GM06990 (cell line): ENCODE measurements at regions not wholly inside any gene's neighbourhood (a gene's known extent, or its start where the extent isn't known, plus 50 kb on each side); places are given as distances from the start of the nearest gene placed in this dataset.

Experiments used
- DNase-seq: peaks from one replicate; pipeline ENCODE4 v3.0.0-alpha.2; 2011; ENCODE audit not compliant: insufficient read length; ENCODE audit errors: extremely low read depth
- H3K27me3 ChIP-seq: replicated peaks from 2 replicates; pipeline ENCODE4 v1.6.0; 2011; ENCODE audit warnings: low read length; ENCODE audit not compliant: control insufficient read depth, insufficient read depth
- H3K36me3 ChIP-seq: 2 replicates; pipeline ENCODE4 v1.5.1; 2011; ENCODE audit warnings: low read length; ENCODE audit not compliant: control insufficient read depth, insufficient read depth
- H3K4me3 ChIP-seq: replicated peaks from 2 replicates; pipeline ENCODE4 v1.5.1; 2011; ENCODE audit warnings: low read depth, mild to moderate bottlenecking, control low read depth, low read length
- TF ChIP-seq, protein P1 (sequence below): IDR thresholded peaks from 2 replicates; pipeline ENCODE4 v1.5.1; 2011; ENCODE audit warnings: low read length, control low read depth, mild to moderate bottlenecking, inconsistent platforms; ENCODE audit not compliant: insufficient read depth, poor library complexity, severe bottlenecking

DNA sequence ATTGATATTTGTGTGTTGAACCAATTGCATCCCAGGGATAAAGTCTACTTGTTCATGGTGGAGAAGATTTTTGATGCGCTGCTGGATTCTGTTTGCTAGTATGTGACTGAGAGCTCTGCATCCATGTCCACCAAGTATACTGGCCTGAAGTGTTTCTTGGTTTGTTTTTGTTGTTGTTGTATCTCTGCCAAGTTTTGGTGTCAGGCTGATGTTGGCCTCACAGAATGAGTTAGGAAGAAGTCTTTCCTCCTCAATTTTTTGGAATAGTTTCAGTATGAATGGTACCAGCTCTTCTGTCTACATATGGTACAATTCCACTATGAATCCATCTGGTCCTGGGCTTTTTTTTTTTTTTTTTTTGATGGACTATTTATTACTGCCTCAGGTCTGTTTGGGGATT is 50.9 kb upstream of the OSTN start:
- DNase-seq: no peak
- TF ChIP-seq, protein P1, sequence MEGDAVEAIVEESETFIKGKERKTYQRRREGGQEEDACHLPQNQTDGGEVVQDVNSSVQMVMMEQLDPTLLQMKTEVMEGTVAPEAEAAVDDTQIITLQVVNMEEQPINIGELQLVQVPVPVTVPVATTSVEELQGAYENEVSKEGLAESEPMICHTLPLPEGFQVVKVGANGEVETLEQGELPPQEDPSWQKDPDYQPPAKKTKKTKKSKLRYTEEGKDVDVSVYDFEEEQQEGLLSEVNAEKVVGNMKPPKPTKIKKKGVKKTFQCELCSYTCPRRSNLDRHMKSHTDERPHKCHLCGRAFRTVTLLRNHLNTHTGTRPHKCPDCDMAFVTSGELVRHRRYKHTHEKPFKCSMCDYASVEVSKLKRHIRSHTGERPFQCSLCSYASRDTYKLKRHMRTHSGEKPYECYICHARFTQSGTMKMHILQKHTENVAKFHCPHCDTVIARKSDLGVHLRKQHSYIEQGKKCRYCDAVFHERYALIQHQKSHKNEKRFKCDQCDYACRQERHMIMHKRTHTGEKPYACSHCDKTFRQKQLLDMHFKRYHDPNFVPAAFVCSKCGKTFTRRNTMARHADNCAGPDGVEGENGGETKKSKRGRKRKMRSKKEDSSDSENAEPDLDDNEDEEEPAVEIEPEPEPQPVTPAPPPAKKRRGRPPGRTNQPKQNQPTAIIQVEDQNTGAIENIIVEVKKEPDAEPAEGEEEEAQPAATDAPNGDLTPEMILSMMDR: no peak
- no peaks in the 10 kb centered on the region for H3K36me3 ChIP-seq
- no peak overlapping the region for H3K4me3 ChIP-seq
- H3K27me3 ChIP-seq: no peaks in the 10 kb centered on the region

DNA sequence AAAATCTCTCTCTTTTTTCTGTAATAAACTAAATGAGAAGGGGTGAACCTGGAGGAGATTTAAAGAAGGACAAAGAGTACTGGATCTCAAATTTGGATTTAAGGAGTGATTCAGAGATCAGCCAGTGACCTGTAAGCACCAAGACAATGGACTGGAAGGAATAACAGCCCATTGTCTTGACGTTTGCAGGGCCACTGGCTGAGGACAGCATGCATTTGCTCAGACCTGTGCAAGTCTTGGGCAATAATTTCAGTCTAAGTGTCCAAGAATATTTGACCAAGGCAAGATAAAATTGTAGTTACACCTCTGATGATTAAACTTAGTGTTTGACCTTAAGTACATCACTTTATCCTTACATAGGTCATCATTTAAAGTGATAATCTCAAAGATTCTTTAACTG is 55.8 kb upstream of the OSTN start:
- no peak for DNase-seq
- Histone ChIP-seq H3K4me3 (no peak overlapping the region), H3K36me3 (no peaks in the 10 kb centered on the region), H3K27me3 (no peaks in the 10 kb centered on the region)
- TF ChIP-seq, protein P1: no peak

GRCh38 chr3:191141728-191142127 is 57.3 kb upstream of the OSTN start:
- Histone ChIP-seq H3K4me3 (no peak overlapping the region), H3K36me3 (no peaks in the 10 kb centered on the region), H3K27me3 (no peaks in the 10 kb centered on the region)
- no peak for DNase-seq
- TF ChIP-seq, protein P1: no peak

- H3K4me3 ChIP-seq: no peak overlapping the region
- H3K27me3 ChIP-seq: no peaks in the 10 kb centered on the region
These were observed 59.3 kb upstream of the OSTN start for GRCh38 chr3:191139736-191140135.

DNA sequence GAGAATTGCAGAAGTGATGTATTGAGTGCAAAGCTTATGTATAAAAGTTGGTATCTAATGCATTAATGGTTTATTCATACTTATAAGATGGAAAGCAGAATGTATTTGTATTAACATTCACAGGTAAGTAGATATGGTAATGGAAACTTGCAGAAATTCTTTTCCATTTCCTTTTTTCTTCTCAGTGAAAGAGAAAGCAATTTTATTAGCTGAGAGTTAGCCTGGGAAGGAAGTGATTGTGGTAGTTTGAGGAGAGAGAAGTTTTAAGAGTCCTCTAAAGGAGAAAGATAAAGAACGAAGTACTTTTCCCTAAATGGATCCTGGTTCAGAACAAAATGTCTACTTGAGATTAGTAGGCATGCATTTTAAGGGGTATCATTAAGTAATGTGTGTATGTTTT is 60.1 kb upstream of the OSTN start:
- no peaks in the 10 kb centered on the region for H3K36me3 ChIP-seq
- H3K4me3 ChIP-seq: no peak overlapping the region
- TF ChIP-seq, protein P1: no peak
- DNase-seq: no peak
- no peaks in the 10 kb centered on the region for H3K27me3 ChIP-seq

More at GRCh38 chr3:191139736-191140135, 59.3 kb upstream of the OSTN start:
- TF ChIP-seq, protein P1: no peak
- no peaks in the 10 kb centered on the region for H3K36me3 ChIP-seq
- no peak for DNase-seq

DNA sequence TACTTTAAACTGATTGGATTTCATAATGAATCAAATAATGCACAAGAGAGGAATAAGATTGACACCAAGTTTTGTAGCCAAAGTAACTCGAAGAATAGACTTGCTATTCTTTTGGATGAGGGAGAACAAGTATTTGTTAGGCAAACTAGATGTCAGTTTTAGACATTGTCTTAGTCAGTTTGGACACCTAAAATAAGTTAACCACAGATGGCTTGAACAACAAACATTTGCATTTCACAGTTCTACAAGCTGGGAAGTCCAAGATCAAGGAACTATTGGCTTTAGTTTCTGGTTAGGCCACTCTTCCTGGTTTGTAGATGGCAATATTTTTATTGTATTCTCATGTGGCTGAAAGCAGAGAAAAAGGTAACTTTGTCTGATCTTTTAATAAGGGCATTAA is 61.3 kb upstream of the OSTN start:
- no peak for DNase-seq
- no peaks in the 10 kb centered on the region for H3K36me3 ChIP-seq
- H3K4me3 ChIP-seq: no peak overlapping the region
- H3K27me3 ChIP-seq: no peaks in the 10 kb centered on the region
- TF ChIP-seq, protein P1: no peak
